GM12872 (cell line): ENCODE measurements at regions not wholly inside any gene's neighbourhood (a gene's known extent, or its start where the extent isn't known, plus 50 kb on each side); places are given as distances from the start of the nearest gene placed in this dataset.

Experiments used
- TF ChIP-seq, protein P1 (sequence below): IDR thresholded peaks from 3 replicates; pipeline ENCODE4 v1.5.1; 2011; ENCODE audit warnings: low read depth, mild to moderate bottlenecking, low read length, moderate library complexity; ENCODE audit not compliant: insufficient read depth

DNA sequence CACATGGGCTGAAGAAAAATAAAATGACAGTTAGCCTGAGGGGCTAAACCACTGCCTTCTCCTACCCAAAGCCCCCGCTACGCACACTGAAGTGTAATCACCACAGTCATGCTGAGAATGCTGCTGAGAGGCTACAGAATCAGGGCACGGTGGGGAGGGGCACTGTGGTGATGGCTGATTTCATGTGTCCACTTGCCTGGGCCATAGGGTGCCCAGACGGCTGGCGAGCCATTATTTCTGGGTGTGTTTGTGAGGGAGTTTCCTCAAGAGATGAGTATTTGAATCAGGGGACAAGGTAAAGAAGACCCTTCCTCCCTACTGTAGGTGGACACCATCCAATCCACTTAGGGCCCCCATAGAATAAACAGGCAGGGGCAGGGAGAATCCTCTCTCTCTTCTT lies 1313.2 kb downstream of the TBC1D22A start:
- TF ChIP-seq, protein P1, sequence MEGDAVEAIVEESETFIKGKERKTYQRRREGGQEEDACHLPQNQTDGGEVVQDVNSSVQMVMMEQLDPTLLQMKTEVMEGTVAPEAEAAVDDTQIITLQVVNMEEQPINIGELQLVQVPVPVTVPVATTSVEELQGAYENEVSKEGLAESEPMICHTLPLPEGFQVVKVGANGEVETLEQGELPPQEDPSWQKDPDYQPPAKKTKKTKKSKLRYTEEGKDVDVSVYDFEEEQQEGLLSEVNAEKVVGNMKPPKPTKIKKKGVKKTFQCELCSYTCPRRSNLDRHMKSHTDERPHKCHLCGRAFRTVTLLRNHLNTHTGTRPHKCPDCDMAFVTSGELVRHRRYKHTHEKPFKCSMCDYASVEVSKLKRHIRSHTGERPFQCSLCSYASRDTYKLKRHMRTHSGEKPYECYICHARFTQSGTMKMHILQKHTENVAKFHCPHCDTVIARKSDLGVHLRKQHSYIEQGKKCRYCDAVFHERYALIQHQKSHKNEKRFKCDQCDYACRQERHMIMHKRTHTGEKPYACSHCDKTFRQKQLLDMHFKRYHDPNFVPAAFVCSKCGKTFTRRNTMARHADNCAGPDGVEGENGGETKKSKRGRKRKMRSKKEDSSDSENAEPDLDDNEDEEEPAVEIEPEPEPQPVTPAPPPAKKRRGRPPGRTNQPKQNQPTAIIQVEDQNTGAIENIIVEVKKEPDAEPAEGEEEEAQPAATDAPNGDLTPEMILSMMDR: no peak

DNA sequence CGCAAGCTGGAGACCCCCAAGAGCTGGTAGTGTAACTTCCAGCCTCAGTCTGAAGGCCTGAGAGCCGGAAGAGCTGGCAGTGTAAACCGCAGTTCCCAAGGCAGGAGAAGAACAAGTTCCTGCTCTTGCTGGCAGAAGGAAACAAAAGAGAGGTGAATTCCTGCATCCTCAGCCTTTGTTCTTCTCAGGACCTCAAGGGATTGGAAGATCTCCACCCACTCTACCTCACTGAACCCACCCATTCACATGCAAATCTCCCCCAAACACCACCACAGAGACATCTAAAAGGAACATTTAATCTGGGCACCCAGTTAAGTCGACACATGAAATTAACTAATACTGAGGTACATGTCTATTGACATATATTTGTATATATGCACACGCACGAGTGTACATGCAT lies 1310.3 kb downstream of the TBC1D22A start:
- TF ChIP-seq, protein P1: no peak

DNA sequence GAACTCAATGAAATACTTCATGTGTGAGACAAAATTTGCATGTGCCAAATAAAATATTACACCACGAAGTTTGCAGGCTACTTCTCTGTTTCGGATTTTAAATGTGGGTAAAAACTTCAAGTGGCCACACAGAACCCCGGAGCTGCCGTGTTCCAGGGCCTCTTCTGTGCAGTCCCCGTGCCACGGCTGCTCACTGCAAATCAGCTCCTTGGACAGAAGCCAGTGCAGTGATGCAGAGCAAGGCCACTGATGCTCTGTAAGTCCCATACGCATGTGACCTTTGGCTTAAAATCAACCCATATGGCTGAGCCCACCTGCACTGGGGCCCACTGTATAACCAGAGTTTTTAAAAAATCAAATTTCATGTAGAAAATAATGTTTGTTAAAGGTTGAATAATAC lies 1309.4 kb downstream of the TBC1D22A start:
- TF ChIP-seq, protein P1: no peak

DNA sequence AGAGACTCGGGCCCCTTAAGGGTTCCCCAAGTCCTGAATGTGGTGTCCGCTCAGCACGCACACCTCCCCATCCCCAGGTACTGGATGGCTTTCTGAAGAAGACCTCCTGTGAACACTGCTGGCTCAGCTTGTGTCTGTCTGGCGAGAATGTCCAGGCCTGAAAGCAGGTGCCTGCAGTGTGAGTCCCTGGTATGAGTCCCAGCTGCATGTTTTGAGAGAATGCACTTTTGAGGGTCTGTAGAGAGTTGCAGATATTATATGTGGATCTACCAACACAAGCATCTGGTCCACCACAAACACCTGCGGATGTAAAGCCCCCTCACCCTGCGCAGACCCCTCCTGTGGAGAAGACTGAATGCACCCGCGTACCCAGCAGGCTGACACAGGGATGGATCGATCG lies 1308.9 kb downstream of the TBC1D22A start:
- TF ChIP-seq, protein P1: no peak

DNA sequence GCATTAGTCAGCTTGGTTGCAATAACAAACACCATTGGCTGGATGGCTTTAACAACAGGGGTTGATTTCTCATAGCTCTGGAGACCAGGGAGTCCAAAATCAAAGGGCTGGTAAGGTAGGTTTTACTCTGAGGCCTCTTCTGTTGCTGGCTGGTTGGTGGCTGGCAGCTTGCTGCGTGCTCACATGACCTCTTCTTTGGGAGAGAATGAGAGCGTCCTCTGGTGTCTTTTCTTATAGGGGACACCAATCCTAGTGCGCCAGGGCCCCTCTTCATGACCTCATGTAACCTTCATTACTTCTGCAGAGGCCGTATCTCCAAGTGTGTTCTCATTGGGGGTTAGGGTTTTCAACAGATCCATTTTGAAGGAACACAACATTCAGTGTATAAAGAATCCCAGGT lies 1308.3 kb downstream of the TBC1D22A start:
- TF ChIP-seq, protein P1: no peak

DNA sequence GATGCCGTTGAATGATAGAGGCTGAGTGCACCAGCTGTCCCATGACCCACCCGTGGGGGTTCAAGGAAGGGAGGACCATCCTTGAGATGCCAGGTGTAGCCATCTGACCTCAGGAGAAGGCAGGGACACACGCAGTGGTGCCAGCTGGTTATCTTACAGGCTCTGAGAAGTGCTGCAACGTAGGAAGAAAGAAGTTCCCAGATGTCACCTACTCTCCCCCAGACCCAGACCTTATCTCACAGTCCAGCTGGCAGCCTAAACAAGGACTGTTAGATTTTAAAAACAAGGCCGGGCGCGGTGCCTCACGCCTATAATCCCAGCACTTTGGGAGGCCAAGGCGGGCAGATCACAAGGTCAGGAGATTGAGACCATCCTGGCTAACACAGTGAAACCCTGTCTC lies 1307.6 kb downstream of the TBC1D22A start:
- TF ChIP-seq, protein P1: no peak

DNA sequence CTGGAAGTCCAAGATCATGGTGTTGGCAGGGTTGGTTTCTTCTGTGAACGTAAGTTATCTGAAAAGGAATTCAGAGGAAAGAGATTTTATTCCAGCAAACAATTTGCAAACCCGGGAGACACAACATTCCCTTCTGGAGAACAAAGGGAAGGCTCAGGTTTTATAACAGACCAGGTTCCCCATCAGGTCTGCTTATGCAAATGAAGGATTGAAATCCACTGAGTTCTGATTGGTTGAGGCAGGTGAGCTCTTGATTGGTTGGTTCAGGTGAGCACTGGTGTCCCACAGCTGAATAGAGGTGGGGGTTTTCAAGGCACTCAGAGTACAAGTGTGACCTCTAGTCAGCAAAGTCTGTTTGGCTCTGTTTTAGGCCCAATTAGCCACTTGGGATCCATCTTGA lies 1306.8 kb downstream of the TBC1D22A start:
- TF ChIP-seq, protein P1: no peak
